HEK293 (cell line): ENCODE measurements at regions not wholly inside any gene's neighbourhood (a gene's known extent, or its start where the extent isn't known, plus 50 kb on each side); places are given as distances from the start of the nearest gene placed in this dataset.

Source experiments
- CTCF ChIA-PET: fragments of 350-600 bp; formaldehyde crosslinking; extraction: SDS; loops from one replicate; lab custom pipeline; 2021; ENCODE audit warnings: antibody characterized with exemption; lab: Yijun Ruan, JAX
- POLR2A ChIA-PET: fragments of 300-600 bp; formaldehyde crosslinking; extraction: SDS; loops from one replicate; lab custom pipeline; 2020; ENCODE audit warnings: antibody characterized with exemption, inconsistent platforms; lab: Yijun Ruan, JAX
- H3K27ac ChIP-seq: fragments of 200-500 bp; sonication (Bioruptor generic); 2 replicates; pipeline ENCODE4 v1.5.1; 2014; ENCODE audit warnings: low read depth, low read length, control low read depth, inconsistent platforms; ENCODE audit errors: extremely low read depth
- H3K36me3 ChIP-seq, 2 experiments: fragments of 200-500 bp in 1 of 2; sonication (Bioruptor generic) in 1 of 2; 1 replicate in 1 of 2; 2 replicates in 1 of 2; pipeline ENCODE4 v1.5.1; 2014 to 2017; ENCODE audit warnings: inconsistent platforms in 2 of 2, low read length in 2 of 2; ENCODE audit not compliant: control insufficient read depth in 2 of 2, insufficient read depth in 1 of 2
- H3K4me1 ChIP-seq: fragments of 200-500 bp; sonication (Bioruptor generic); 2 replicates; pipeline ENCODE4 v1.5.1; 2014; ENCODE audit warnings: mild to moderate bottlenecking, low read length, inconsistent platforms; ENCODE audit not compliant: control insufficient read depth, insufficient read depth
- H3K4me3 ChIP-seq: 2 replicates; pipeline ENCODE4 v1.5.1; 2011; ENCODE audit warnings: low read depth, mild to moderate bottlenecking, control low read depth, low read length, moderate library complexity
- H3K9me3 ChIP-seq: fragments of 200-500 bp; sonication (Bioruptor generic); 2 replicates; pipeline ENCODE4 v1.5.1; 2014; ENCODE audit warnings: low read depth, low read length, inconsistent platforms; ENCODE audit not compliant: control insufficient read depth, insufficient read depth
- ATF2 ChIP-seq: fragments of 450-650 bp; formaldehyde crosslinking; IDR thresholded peaks from 2 replicates; pipeline ENCODE4 v1.5.1; 2016; ENCODE audit warnings: missing biosample characterization, missing genetic modification characterization, low read depth
- FEZF1 ChIP-seq: fragments of 450-650 bp; formaldehyde crosslinking; IDR thresholded peaks from 2 replicates; pipeline ENCODE4 v1.5.1; 2016; ENCODE audit warnings: missing biosample characterization, missing genetic modification characterization
- KLF10 ChIP-seq: fragments of 450-650 bp; IDR thresholded peaks from 2 replicates; pipeline ENCODE4 v1.5.1; 2018; ENCODE audit warnings: missing biosample characterization, mild to moderate bottlenecking, missing genetic modification characterization
- OSR2 ChIP-seq: fragments of 450-650 bp; formaldehyde crosslinking; IDR thresholded peaks from 2 replicates; pipeline ENCODE4 v1.5.1; 2016; ENCODE audit warnings: missing biosample characterization, missing genetic modification characterization
- OVOL3 ChIP-seq: fragments of 450-650 bp; formaldehyde crosslinking; IDR thresholded peaks from 2 replicates; pipeline ENCODE4 v1.5.1; 2016; ENCODE audit warnings: missing biosample characterization, missing genetic modification characterization
- TCF7L2 ChIP-seq: IDR thresholded peaks from 2 replicates; pipeline ENCODE4 v1.6.1; 2011; ENCODE audit warnings: low read depth, mild to moderate bottlenecking, inconsistent platforms, low read length, moderate library complexity, borderline replicate concordance
- ZBTB17 ChIP-seq: fragments of 450-650 bp; formaldehyde crosslinking; IDR thresholded peaks from 2 replicates; pipeline ENCODE4 v1.5.1; 2016; ENCODE audit warnings: missing biosample characterization, missing genetic modification characterization
- ZFHX2 ChIP-seq: fragments of 450-650 bp; formaldehyde crosslinking; conservative IDR thresholded peaks from 2 replicates; pipeline ENCODE4 v1.5.1; 2016; ENCODE audit warnings: missing biosample characterization, missing genetic modification characterization
- ZFP41 ChIP-seq: fragments of 450-650 bp; formaldehyde crosslinking; IDR thresholded peaks from 2 replicates; pipeline ENCODE4 v1.5.1; 2016; ENCODE audit warnings: missing biosample characterization, missing genetic modification characterization, borderline replicate concordance
- ZNF157 ChIP-seq: fragments of 450-650 bp; formaldehyde crosslinking; IDR thresholded peaks from 2 replicates; pipeline ENCODE4 v1.5.1; 2016; ENCODE audit warnings: missing biosample characterization, missing genetic modification characterization
- ZNF19 ChIP-seq: fragments of 450-650 bp; formaldehyde crosslinking; IDR thresholded peaks from 2 replicates; pipeline ENCODE4; 2016; ENCODE audit warnings: missing biosample characterization, missing genetic modification characterization, low read depth
- ZNF23 ChIP-seq: fragments of 450-650 bp; formaldehyde crosslinking; IDR thresholded peaks from 2 replicates; pipeline ENCODE4 v1.5.1; 2016; ENCODE audit warnings: missing biosample characterization, missing genetic modification characterization, borderline replicate concordance
- ZNF335 ChIP-seq: fragments of 450-650 bp; formaldehyde crosslinking; conservative IDR thresholded peaks from 2 replicates; pipeline ENCODE4 v1.5.1; 2016; ENCODE audit warnings: missing biosample characterization, missing genetic modification characterization
- ZNF433 ChIP-seq: fragments of 450-650 bp; formaldehyde crosslinking; IDR thresholded peaks from 2 replicates; pipeline ENCODE4 v1.5.1; 2016; ENCODE audit warnings: missing biosample characterization, missing genetic modification characterization, low read depth
- ZNF629 ChIP-seq: fragments of 450-650 bp; formaldehyde crosslinking; IDR thresholded peaks from 2 replicates; pipeline ENCODE4 v1.5.1; 2017; ENCODE audit warnings: missing biosample characterization, missing genetic modification characterization
- ZNF664 ChIP-seq: fragments of 450-650 bp; formaldehyde crosslinking; IDR thresholded peaks from 2 replicates; pipeline ENCODE4 v1.5.1; 2016; ENCODE audit warnings: missing biosample characterization, missing genetic modification characterization
- ZNF768 ChIP-seq: fragments of 450-650 bp; formaldehyde crosslinking; IDR thresholded peaks from 2 replicates; pipeline ENCODE4 v1.5.1; 2018; ENCODE audit warnings: missing biosample characterization, mild to moderate bottlenecking, missing genetic modification characterization
- ZSCAN16 ChIP-seq: fragments of 450-650 bp; formaldehyde crosslinking; IDR thresholded peaks from 2 replicates; pipeline ENCODE4 v1.5.1; 2016; ENCODE audit warnings: missing biosample characterization, missing genetic modification characterization
- TF ChIP-seq, protein P1 (sequence below): fragments of 450-650 bp; formaldehyde crosslinking; IDR thresholded peaks from 2 replicates; pipeline ENCODE4 v1.5.1; 2016; ENCODE audit warnings: missing biosample characterization, missing genetic modification characterization, borderline replicate concordance

GRCh38 chr5:174448662-174449061 is 275.7 kb upstream of the MSX2 start (continued):
- no peak for TF ChIP-seq KLF10
- TF ChIP-seq ZFP41: no peak
- TF ChIP-seq ATF2 (tag by site-specific recombination): no peak
- no peak for TF ChIP-seq ZSCAN16
- no peak for TF ChIP-seq ZNF629 (tag by site-specific recombination)
- TF ChIP-seq ZNF433 (tag by site-specific recombination): no peak
- no peak for TF ChIP-seq ZNF157 (tag by site-specific recombination)
- TF ChIP-seq, protein P1, sequence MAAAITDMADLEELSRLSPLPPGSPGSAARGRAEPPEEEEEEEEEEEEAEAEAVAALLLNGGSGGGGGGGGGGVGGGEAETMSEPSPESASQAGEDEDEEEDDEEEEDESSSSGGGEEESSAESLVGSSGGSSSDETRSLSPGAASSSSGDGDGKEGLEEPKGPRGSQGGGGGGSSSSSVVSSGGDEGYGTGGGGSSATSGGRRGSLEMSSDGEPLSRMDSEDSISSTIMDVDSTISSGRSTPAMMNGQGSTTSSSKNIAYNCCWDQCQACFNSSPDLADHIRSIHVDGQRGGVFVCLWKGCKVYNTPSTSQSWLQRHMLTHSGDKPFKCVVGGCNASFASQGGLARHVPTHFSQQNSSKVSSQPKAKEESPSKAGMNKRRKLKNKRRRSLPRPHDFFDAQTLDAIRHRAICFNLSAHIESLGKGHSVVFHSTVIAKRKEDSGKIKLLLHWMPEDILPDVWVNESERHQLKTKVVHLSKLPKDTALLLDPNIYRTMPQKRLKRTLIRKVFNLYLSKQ (tag by site-specific recombination): no peak
- TF ChIP-seq, all 188 proteins: peak for 0

GRCh38 chr5:174453690-174454089 is 270.7 kb upstream of the MSX2 start:
- ChIA-PET POLR2A (no interaction called here), CTCF (interaction anchor here (0.6 to 1.6 kb wide), 3 partner anchors 34 to 1142 kb away, joined by 3 to 7 read pairs (median 3); no protein-coding TSS in a partner anchor)
- no peak overlapping the region for H3K4me3 ChIP-seq
- no peak for TF ChIP-seq ZNF768 (tag by site-specific recombination)
- peak; percentile 40; the same call in 1 of the 2 replicates for TF ChIP-seq ZBTB17 (tag by site-specific recombination)
- H3K27ac ChIP-seq: no peak overlapping the region
- no peaks in the 10 kb centered on the region for H3K9me3 ChIP-seq
- no peaks in the 10 kb centered on the region for H3K4me1 ChIP-seq
- H3K36me3 ChIP-seq: no peaks in the 10 kb centered on the region

DNA sequence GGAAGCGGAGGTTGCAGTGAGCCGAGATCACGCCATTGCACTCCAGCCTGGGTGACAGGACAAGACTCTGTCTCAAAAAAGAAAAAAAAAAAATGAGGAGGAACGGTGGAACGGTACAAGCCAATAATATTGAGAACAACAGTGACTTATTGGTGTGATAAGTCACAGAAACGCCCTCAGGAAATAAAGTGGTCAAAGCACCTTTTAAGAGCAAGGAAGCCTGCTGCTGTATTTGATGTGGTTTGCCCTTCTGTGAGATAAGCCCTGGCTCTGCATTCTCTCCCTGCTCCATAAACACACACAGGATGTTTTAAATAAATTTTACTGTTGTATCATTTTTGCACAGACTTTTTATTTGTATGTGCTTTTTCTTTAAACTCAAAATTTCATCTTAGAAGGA is 269.9 kb upstream of the MSX2 start:
- POLR2A ChIA-PET: no interaction called here
- no peaks in the 10 kb centered on the region for H3K9me3 ChIP-seq

GRCh38 chr5:174454890-174455289 is 269.5 kb upstream of the MSX2 start:
- H3K9me3 ChIP-seq: no peaks in the 10 kb centered on the region
- no peak overlapping the region for H3K27ac ChIP-seq
- H3K4me1 ChIP-seq: no peaks in the 10 kb centered on the region
- no peaks in the 10 kb centered on the region for H3K36me3 ChIP-seq
- no peak overlapping the region for H3K4me3 ChIP-seq
- ChIA-PET CTCF (no interaction called here), POLR2A (interaction anchor here (0.6 kb wide), 1 partner anchor 296 kb away, joined by 4 read pairs; no protein-coding TSS in a partner anchor)
- TF ChIP-seq ZNF335 (tag by site-specific recombination): peak; percentile 47
- no peak for TF ChIP-seq ZNF19 (tag by site-specific recombination)

More for the DNA sequence above, 269.9 kb upstream of the MSX2 start:
- CTCF ChIA-PET: interaction anchor here (1.6 kb wide), 1 partner anchor 35 kb away, joined by 7 read pairs; no protein-coding TSS in a partner anchor
- Histone ChIP-seq H3K36me3 (no peaks in the 10 kb centered on the region), H3K4me1 (no peaks in the 10 kb centered on the region), H3K27ac (no peak overlapping the region), H3K4me3 (no peak overlapping the region)
- TF ChIP-seq ZNF664 (no peak), FEZF1 (tag by site-specific recombination) (peak; percentile 37; the same call in 1 of the 2 replicates), OVOL3 (tag by site-specific recombination) (no peak), OSR2 (peak; percentile 18; the same call in 1 of the 2 replicates), ZNF23 (tag by site-specific recombination) (no peak), TCF7L2 (peak; percentile 89), ZFHX2 (no peak)
